Naive thymus-derived CD4-positive, alpha-beta T cell (primary cell): ENCODE measurements at regions not wholly inside any gene's neighbourhood (a gene's known extent, or its start where the extent isn't known, plus 50 kb on each side); places are given as distances from the start of the nearest gene placed in this dataset.

Source experiments
- ATAC-seq: fragments of 150-1000 bp; cut with Tn5 transposase; 2 replicates; pipeline ENCODE4 v1.10.0; 2021; ENCODE audit warnings: mild to moderate bottlenecking, moderate library complexity
- CTCF ChIA-PET: fragments of 350-600 bp; sonication (Branson Sonifier 250); formaldehyde crosslinking; loops from one replicate; lab custom pipeline; 2021; ENCODE audit warnings: antibody characterized with exemption; lab: Charles Lee
- POLR2A ChIA-PET: fragments of 350-600 bp; sonication (Branson Sonifier 250); formaldehyde crosslinking; loops from one replicate; lab custom pipeline; 2021; ENCODE audit warnings: antibody characterized with exemption, inconsistent platforms; lab: Charles Lee
- DNase-seq, 9 donors: peaks; one replicate each; pipeline versions ENCODE4 v3.0.0 to v3.0.0-alpha.2; 2020 to 2022; ENCODE audit warnings: mixed read lengths in 1 of 9
- H3K27ac ChIP-seq: one replicate; pipeline ENCODE4 v1.7.0; 2013; ENCODE audit warnings: mild to moderate bottlenecking, low read depth, low read length, moderate library complexity
- H3K27me3 ChIP-seq, 2 donors: one replicate each; pipeline ENCODE4 v1.7.0; 2013; ENCODE audit warnings: low read length in 2 of 2, mild to moderate bottlenecking in 2 of 2, moderate library complexity in 2 of 2; ENCODE audit not compliant: control insufficient read depth in 2 of 2, insufficient read depth in 2 of 2
- H3K36me3 ChIP-seq, 3 experiments: 1 replicate in 2 of 3; 2 replicates in 1 of 3; pipeline ENCODE4 v1.7.0; 2013; ENCODE audit warnings: low read length in 3 of 3, mild to moderate bottlenecking in 3 of 3, moderate library complexity in 1 of 3; ENCODE audit not compliant: insufficient read depth in 3 of 3, control insufficient read depth in 2 of 3
- H3K4me1 ChIP-seq, 2 donors: one replicate each; pipeline ENCODE4 v1.7.0; 2013; ENCODE audit warnings: low read length in 2 of 2, mild to moderate bottlenecking in 2 of 2, moderate library complexity in 1 of 2; ENCODE audit not compliant: control insufficient read depth in 2 of 2, insufficient read depth in 2 of 2
- H3K4me3 ChIP-seq: 2 replicates; pipeline ENCODE4 v1.7.0; 2013; ENCODE audit warnings: mild to moderate bottlenecking, low read length
- H3K9me3 ChIP-seq, 3 experiments: 1 replicate in 2 of 3; 2 replicates in 1 of 3; pipeline ENCODE4 v1.7.0; 2013; ENCODE audit warnings: low read length in 3 of 3; ENCODE audit not compliant: control insufficient read depth in 2 of 3
- H3K27ac Mint-ChIP-seq, 9 donors: one replicate each; pipeline ENCODE4 v1.8.0; 2020 to 2022; ENCODE audit warnings: mixed read lengths in 9 of 9, mild to moderate bottlenecking in 8 of 9, moderate library complexity in 5 of 9, inconsistent platforms in 2 of 9
- H3K27me3 Mint-ChIP-seq, 5 donors: one replicate each; pipeline ENCODE4 v1.8.0; 2021 to 2022; ENCODE audit warnings: mixed read lengths in 5 of 5, mild to moderate bottlenecking in 1 of 5
- H3K36me3 Mint-ChIP-seq, 5 donors: one replicate each; pipeline ENCODE4 v1.8.0; 2020 to 2022; ENCODE audit warnings: mixed read lengths in 5 of 5, mild to moderate bottlenecking in 3 of 5, inconsistent platforms in 1 of 5
- H3K4me1 Mint-ChIP-seq, 7 donors: one replicate each; pipeline ENCODE4 v1.8.0; 2020 to 2022; ENCODE audit warnings: mixed read lengths in 7 of 7, mild to moderate bottlenecking in 3 of 7, inconsistent platforms in 1 of 7
- H3K4me3 Mint-ChIP-seq, 10 donors: one replicate each; pipeline ENCODE4 v1.8.0; 2020 to 2022; ENCODE audit warnings: mild to moderate bottlenecking in 10 of 10, mixed read lengths in 10 of 10, moderate library complexity in 6 of 10, inconsistent platforms in 2 of 10
- H3K9me3 Mint-ChIP-seq, 11 donors: one replicate each; pipeline ENCODE4 v1.8.0; 2020 to 2022; ENCODE audit warnings: mixed read lengths in 11 of 11, mild to moderate bottlenecking in 4 of 11, inconsistent platforms in 1 of 11, moderate library complexity in 1 of 11
- intact Hi-C, 2 donors: fragments of 100-400 bp; cut with micrococcal nuclease; formaldehyde crosslinking; loops; one replicate each; pipeline ENCODE4 v1.15.1; 2023

GRCh38 chr5:39547553-39548154, 122.9 kb upstream of the DAB2 start:
- CTCF ChIA-PET = interaction anchor here (0.7 to 2.8 kb wide), 11 partner anchors 24 to 1176 kb away, joined by 3 to 21 read pairs (median 4); partner anchors contain the start of gene FYB1
- Mint-ChIP-seq H3K36me3 (peaks cover 0 to 4% (median 0%) of the 10 kb centered on the region in 5 donors), H3K4me3 (peak overlapping the region in 8 of 10 donors; percentile 16 to 67 (median 50)), H3K27me3 (peaks cover 0 to 5% (median 0%) of the 10 kb centered on the region in 5 donors), H3K4me1 (peaks cover 0 to 8% (median 5%) of the 10 kb centered on the region in 7 donors), H3K9me3 (peaks cover 0 to 2% (median 0%) of the 10 kb centered on the region in 11 donors), H3K27ac (peak overlapping the region in 1 of 9 donors; percentile 55)
- intact Hi-C loops = loop anchor here (1.0 to 10.0 kb wide), 9 partner anchors 171 to 1106 kb away; no protein-coding TSS in a partner anchor
- Histone ChIP-seq H3K4me3 (no peak overlapping the region), H3K9me3 (no peaks in the 10 kb centered on the region), H3K36me3 (no peaks in the 10 kb centered on the region), H3K27me3 (no peaks in the 10 kb centered on the region), H3K27ac (no peak overlapping the region), H3K4me1 (no peaks in the 10 kb centered on the region)
- peak in 7 of 9 donors; percentile 14 to 49 (median 36) for DNase-seq
- POLR2A ChIA-PET = interaction anchor here (0.8 kb wide), 1 partner anchor 8 kb away, joined by 7 read pairs; no protein-coding TSS in a partner anchor
- peak; percentile 50 for ATAC-seq

- Histone ChIP-seq H3K27me3 (no peaks in the 10 kb centered on the region), H3K4me3 (no peak overlapping the region), H3K36me3 (no peaks in the 10 kb centered on the region), H3K27ac (no peak overlapping the region), H3K9me3 (no peaks in the 10 kb centered on the region), H3K4me1 (no peaks in the 10 kb centered on the region)
- ATAC-seq = no peak
- no peaks in the 10 kb centered on the region for H3K9me3 Mint-ChIP-seq
- POLR2A ChIA-PET = no interaction called here
- CTCF ChIA-PET = interaction anchor here (0.6 to 1.3 kb wide), 3 partner anchors 327 to 1112 kb away, joined by 3 to 4 read pairs (median 3); no protein-coding TSS in a partner anchor
- H3K4me3 Mint-ChIP-seq = no peak overlapping the region
- intact Hi-C loops = loop anchor here in 1 of 2 donors (5.0 to 10.0 kb wide), 2 partner anchors 400 to 1103 kb away; no protein-coding TSS in a partner anchor
- H3K27ac Mint-ChIP-seq = no peak overlapping the region
- DNase-seq = no peak
- peaks cover 0 to 5% (median 0%) of the 10 kb centered on the region in 5 donors for H3K27me3 Mint-ChIP-seq
- H3K36me3 Mint-ChIP-seq = no peaks in the 10 kb centered on the region
- H3K4me1 Mint-ChIP-seq = peaks cover 0 to 8% (median 5%) of the 10 kb centered on the region in 7 donors
Observed at GRCh38 chr5:39544941-39545340, 120.2 kb upstream of the DAB2 start.

- intact Hi-C loops = loop anchor here in 1 of 2 donors (10.0 kb wide), 1 partner anchor 399 kb away; no protein-coding TSS in a partner anchor
- Mint-ChIP-seq H3K9me3 (no peaks in the 10 kb centered on the region), H3K27ac (no peak overlapping the region), H3K4me1 (peaks cover 0 to 8% (median 5%) of the 10 kb centered on the region in 7 donors), H3K36me3 (no peaks in the 10 kb centered on the region), H3K27me3 (peaks cover 0 to 5% (median 1%) of the 10 kb centered on the region in 5 donors), H3K4me3 (no peak overlapping the region)
- DNase-seq (no peak), ATAC-seq (peak; percentile 47)
- ChIA-PET CTCF (interaction anchor here (0.6 kb wide), 1 partner anchor 709 kb away, joined by 6 read pairs; no protein-coding TSS in a partner anchor), POLR2A (interaction anchor here (1.2 kb wide), 1 partner anchor 11 kb away, joined by 3 read pairs; no protein-coding TSS in a partner anchor)
- no peaks in the 10 kb centered on the region for H3K36me3 ChIP-seq
- no peak overlapping the region for H3K27ac ChIP-seq
- no peaks in the 10 kb centered on the region for H3K9me3 ChIP-seq
- no peak overlapping the region for H3K4me3 ChIP-seq
- H3K4me1 ChIP-seq = no peaks in the 10 kb centered on the region
- H3K27me3 ChIP-seq = no peaks in the 10 kb centered on the region
Observed at GRCh38 chr5:39543335-39543734, 118.6 kb upstream of the DAB2 start.

- Mint-ChIP-seq H3K9me3 (no peaks in the 10 kb centered on the region), H3K4me1 (peaks cover 0 to 6% (median 4%) of the 10 kb centered on the region in 7 donors), H3K27me3 (peaks cover 0 to 12% (median 5%) of the 10 kb centered on the region in 5 donors), H3K36me3 (no peaks in the 10 kb centered on the region), H3K4me3 (no peak overlapping the region), H3K27ac (no peak overlapping the region)
- H3K27ac ChIP-seq = no peak overlapping the region
- no peaks in the 10 kb centered on the region for H3K36me3 ChIP-seq
- no peaks in the 10 kb centered on the region for H3K27me3 ChIP-seq
- POLR2A ChIA-PET = interaction anchor here (1.2 kb wide), 1 partner anchor 10 kb away, joined by 3 read pairs; no protein-coding TSS in a partner anchor
- intact Hi-C loops = loop anchor here in 1 of 2 donors (10.0 kb wide), 1 partner anchor 398 kb away; no protein-coding TSS in a partner anchor
- CTCF ChIA-PET = interaction anchor here (0.6 to 1.0 kb wide), 4 partner anchors 167 to 1101 kb away, joined by 3 to 6 read pairs (median 5); no protein-coding TSS in a partner anchor
- no peaks in the 10 kb centered on the region for H3K9me3 ChIP-seq
- no peak for ATAC-seq
- no peaks in the 10 kb centered on the region for H3K4me1 ChIP-seq
- DNase-seq = no peak
- no peak overlapping the region for H3K4me3 ChIP-seq
Observed at GRCh38 chr5:39542511-39543285, 117.9 kb upstream of the DAB2 start.

GRCh38 chr5:39541920-39542319, 117.1 kb upstream of the DAB2 start:
- intact Hi-C loops = loop anchor here in 1 of 2 donors (10.0 kb wide), 1 partner anchor 397 kb away; no protein-coding TSS in a partner anchor
- H3K4me1 Mint-ChIP-seq = no peaks in the 10 kb centered on the region
- H3K36me3 ChIP-seq = no peaks in the 10 kb centered on the region
- H3K27me3 ChIP-seq = no peaks in the 10 kb centered on the region
- H3K4me3 Mint-ChIP-seq = no peak overlapping the region
- DNase-seq = no peak
- H3K4me3 ChIP-seq = no peak overlapping the region
- ChIA-PET POLR2A (interaction anchor here (1.2 kb wide), 1 partner anchor 10 kb away, joined by 3 read pairs; no protein-coding TSS in a partner anchor), CTCF (interaction anchor here (0.9 to 1.0 kb wide), 2 partner anchors 166 to 1100 kb away, joined by 3 to 5 read pairs; no protein-coding TSS in a partner anchor)
- H3K27me3 Mint-ChIP-seq = peaks cover 4 to 16% (median 7%) of the 10 kb centered on the region in 5 donors
- ATAC-seq = no peak
- H3K9me3 ChIP-seq = no peaks in the 10 kb centered on the region
- no peaks in the 10 kb centered on the region for H3K9me3 Mint-ChIP-seq
- no peak overlapping the region for H3K27ac ChIP-seq
- no peaks in the 10 kb centered on the region for H3K36me3 Mint-ChIP-seq
- no peaks in the 10 kb centered on the region for H3K4me1 ChIP-seq
- H3K27ac Mint-ChIP-seq = no peak overlapping the region

GRCh38 chr5:39539470-39539869, 114.7 kb upstream of the DAB2 start:
- no peak overlapping the region for H3K4me3 Mint-ChIP-seq
- H3K4me3 ChIP-seq = no peak overlapping the region
- H3K27ac Mint-ChIP-seq = no peak overlapping the region
- H3K4me1 ChIP-seq = no peaks in the 10 kb centered on the region
- no peaks in the 10 kb centered on the region for H3K36me3 Mint-ChIP-seq
- no peaks in the 10 kb centered on the region for H3K36me3 ChIP-seq
- ATAC-seq (no peak), DNase-seq (no peak)
- H3K27ac ChIP-seq = no peak overlapping the region
- no peaks in the 10 kb centered on the region for H3K9me3 ChIP-seq
- no peaks in the 10 kb centered on the region for H3K4me1 Mint-ChIP-seq
- H3K9me3 Mint-ChIP-seq = no peaks in the 10 kb centered on the region
- POLR2A ChIA-PET = interaction anchor here (0.7 kb wide), 1 partner anchor 9 kb away, joined by 7 read pairs; no protein-coding TSS in a partner anchor
- peaks cover 4 to 25% (median 16%) of the 10 kb centered on the region in 5 donors for H3K27me3 Mint-ChIP-seq
- no peaks in the 10 kb centered on the region for H3K27me3 ChIP-seq
- CTCF ChIA-PET = no interaction called here
- intact Hi-C loops = no loop called here
